Esophagus (tissue), 2 donors: ENCODE measurements at regions not wholly inside any gene's neighbourhood (a gene's known extent, or its start where the extent isn't known, plus 50 kb on each side); places are given as distances from the start of the nearest gene placed in this dataset.
A peak's percentile ranks its signal among the peaks of the same experiment; 100 is the strongest.
"Not testable (repeated sequence)": the region's sequence is repeated elsewhere in the genome, so short reads cannot be mapped to it uniquely, and the experiment has no call there.

Experiments used
- H3K27ac ChIP-seq, 2 donors: one replicate each; pipeline ENCODE4 v1.5.1; 2013; ENCODE audit warnings: low read depth in 2 of 2, mild to moderate bottlenecking in 2 of 2, inconsistent platforms in 1 of 2, low read length in 1 of 2, moderate library complexity in 1 of 2
- H3K27me3 ChIP-seq, 2 donors: one replicate each; pipeline ENCODE4 v1.6.1; 2013; ENCODE audit warnings: low read length in 2 of 2, control low read depth in 1 of 2, mild to moderate bottlenecking in 1 of 2; ENCODE audit not compliant: insufficient read depth in 2 of 2, control insufficient read depth in 1 of 2
- H3K36me3 ChIP-seq, 2 donors: one replicate each; pipeline ENCODE4 v1.6.1; 2013; ENCODE audit warnings: low read length in 1 of 2; ENCODE audit not compliant: control insufficient read depth in 2 of 2, insufficient read depth in 2 of 2
- H3K4me1 ChIP-seq, 2 donors: one replicate each; pipeline ENCODE4 v1.6.1; 2013; ENCODE audit warnings: low read length in 1 of 2; ENCODE audit not compliant: control insufficient read depth in 2 of 2, insufficient read depth in 2 of 2
- H3K4me3 ChIP-seq, 2 donors: one replicate each; pipeline ENCODE4 v1.5.1; 2013; ENCODE audit warnings: low read length in 2 of 2, mild to moderate bottlenecking in 2 of 2, low read depth in 1 of 2, moderate library complexity in 1 of 2
- H3K9me3 ChIP-seq, 2 donors: one replicate each; pipeline ENCODE4 v1.6.1; 2013; ENCODE audit warnings: mild to moderate bottlenecking in 2 of 2, low read depth in 1 of 2, low read length in 1 of 2, moderate library complexity in 1 of 2; ENCODE audit not compliant: control insufficient read depth in 2 of 2, insufficient read depth in 1 of 2
- WGBS, 2 donors: extraction: QIAGEN DNeasy Blood & Tissue Kit; methylation state at CpG; one replicate each; pipeline ENCODE4 v1.1.7; 2013; 5-methylcytosine and 5-hydroxymethylcytosine counted together
- donor health status: healthy with polysubstance abuse.
- donor health status: Bipolar disorder and iron deficiency.

- peak overlapping the region in 1 of 2 donors; percentile 81 for H3K4me3 ChIP-seq
- H3K36me3 ChIP-seq = no peaks in the 10 kb centered on the region
- H3K27me3 ChIP-seq = no peaks in the 10 kb centered on the region
- H3K9me3 ChIP-seq = no peaks in the 10 kb centered on the region
- H3K4me1 ChIP-seq = peaks cover 3 to 10% of the 10 kb centered on the region in 2 donors
- H3K27ac ChIP-seq = peak overlapping the region; percentile 43 to 54
- WGBS, 2 donors = 39 to 55% methylated on average over 6 of the region's 6 CpGs
Observed at GRCh38 chr10:29733323-29733722, 98.6 kb upstream of the SVIL start.

- no peak overlapping the region for H3K27ac ChIP-seq
Observed at GRCh38 chr10:29732918-29733317, 98.1 kb upstream of the SVIL start.

GRCh38 chr10:29731760-29732159, 97.0 kb upstream of the SVIL start:
- H3K4me1 ChIP-seq = peaks cover 3 to 10% of the 10 kb centered on the region in 2 donors
- H3K36me3 ChIP-seq = no peaks in the 10 kb centered on the region
- H3K4me3 ChIP-seq = peak overlapping the region in 1 of 2 donors; percentile 25
- no peaks in the 10 kb centered on the region for H3K9me3 ChIP-seq
- peak overlapping the region; percentile 11 to 72 for H3K27ac ChIP-seq
- WGBS, 2 donors = 39 to 60% methylated on average over 12 of the region's 12 CpGs
- no peaks in the 10 kb centered on the region for H3K27me3 ChIP-seq

More at GRCh38 chr10:29732918-29733317, 98.1 kb upstream of the SVIL start:
- H3K4me1 ChIP-seq = peaks cover 3 to 10% of the 10 kb centered on the region in 2 donors
- no peaks in the 10 kb centered on the region for H3K27me3 ChIP-seq
- 48 to 69% methylated on average over 2 of the region's 2 CpGs for WGBS, 2 donors
- no peaks in the 10 kb centered on the region for H3K9me3 ChIP-seq
- H3K36me3 ChIP-seq = no peaks in the 10 kb centered on the region
- peak overlapping the region in 1 of 2 donors; percentile 4 for H3K4me3 ChIP-seq

- no peaks in the 10 kb centered on the region for H3K36me3 ChIP-seq
- no peak overlapping the region for H3K4me3 ChIP-seq
- peak overlapping the region; percentile 76 to 83 for H3K27ac ChIP-seq
- H3K9me3 ChIP-seq = no peaks in the 10 kb centered on the region
- H3K27me3 ChIP-seq = no peaks in the 10 kb centered on the region
- 38 to 64% methylated on average over 6 of the region's 6 CpGs for WGBS, 2 donors
- H3K4me1 ChIP-seq = peaks cover 3 to 8% of the 10 kb centered on the region in 2 donors
Observed at GRCh38 chr10:29730969-29731368, 96.2 kb upstream of the SVIL start.

GRCh38 chr10:29730458-29730857, 95.7 kb upstream of the SVIL start:
- Histone ChIP-seq H3K36me3 (no peaks in the 10 kb centered on the region), H3K27ac (peak overlapping the region; percentile 76 to 83), H3K4me3 (no peak overlapping the region), H3K27me3 (no peaks in the 10 kb centered on the region), H3K4me1 (peaks cover 4 to 7% of the 10 kb centered on the region in 2 donors), H3K9me3 (no peaks in the 10 kb centered on the region)
- 29 to 53% methylated on average over 5 of the region's 5 CpGs for WGBS, 2 donors

- Histone ChIP-seq H3K4me3 (no peak overlapping the region), H3K9me3 (no peaks in the 10 kb centered on the region), H3K36me3 (no peaks in the 10 kb centered on the region), H3K27ac (peak overlapping the region; percentile 4 to 40), H3K27me3 (no peaks in the 10 kb centered on the region), H3K4me1 (peaks cover 4 to 8% of the 10 kb centered on the region in 2 donors)
- 54 to 60% methylated on average over 6 of the region's 6 CpGs for WGBS, 2 donors
Observed at GRCh38 chr10:29728541-29729049, 93.8 kb upstream of the SVIL start.

GRCh38 chr10:29725927-29726326, 91.2 kb upstream of the SVIL start:
- H3K4me1 ChIP-seq, H3K4me3 ChIP-seq, H3K36me3 ChIP-seq, H3K27me3 ChIP-seq, H3K9me3 ChIP-seq: not testable (repeated sequence)
- 68 to 70% methylated on average over 1 of the region's 1 CpG for whole genome bisulfite sequencing, 2 donors
- peak overlapping the region in 1 of 2 donors; percentile 20 for H3K27ac ChIP-seq

GRCh38 chr10:29725133-29725720, 90.5 kb upstream of the SVIL start:
- Histone ChIP-seq H3K27me3 (no peaks in the 10 kb centered on the region), H3K4me3 (no peak overlapping the region), H3K4me1 (peaks cover 4 to 8% of the 10 kb centered on the region in 2 donors), H3K27ac (peak overlapping the region in 1 of 2 donors; percentile 20), H3K9me3 (no peaks in the 10 kb centered on the region), H3K36me3 (no peaks in the 10 kb centered on the region)
- WGBS, 2 donors = 38 to 44% methylated on average over 6 of the region's 6 CpGs

- H3K9me3 ChIP-seq = peaks cover 0 to 2% of the 10 kb centered on the region in 2 donors
- H3K27ac ChIP-seq = no peak overlapping the region
- no peaks in the 10 kb centered on the region for H3K36me3 ChIP-seq
- 35 to 58% methylated on average over 2 of the region's 2 CpGs for WGBS, 2 donors
- no peaks in the 10 kb centered on the region for H3K27me3 ChIP-seq
- H3K4me1 ChIP-seq = peaks cover 4% of the 10 kb centered on the region in 2 donors
- no peak overlapping the region for H3K4me3 ChIP-seq
Observed at GRCh38 chr10:29723726-29724125, 89.0 kb upstream of the SVIL start.

GRCh38 chr10:29722777-29723176, 88.0 kb upstream of the SVIL start:
- Histone ChIP-seq H3K9me3 (peaks cover 0 to 2% of the 10 kb centered on the region in 2 donors), H3K27me3 (no peaks in the 10 kb centered on the region), H3K27ac (peak overlapping the region in 1 of 2 donors; percentile 41), H3K36me3 (no peaks in the 10 kb centered on the region), H3K4me3 (no peak overlapping the region), H3K4me1 (peaks cover 2 to 4% of the 10 kb centered on the region in 2 donors)
- 62 to 63% methylated on average over 4 of the region's 4 CpGs for WGBS, 2 donors
